ENCODE measurements at regions not wholly inside any gene's neighbourhood (a gene's known extent, or its start where the extent isn't known, plus 50 kb on each side); places are given as distances from the start of the nearest gene placed in this dataset.

DNA sequence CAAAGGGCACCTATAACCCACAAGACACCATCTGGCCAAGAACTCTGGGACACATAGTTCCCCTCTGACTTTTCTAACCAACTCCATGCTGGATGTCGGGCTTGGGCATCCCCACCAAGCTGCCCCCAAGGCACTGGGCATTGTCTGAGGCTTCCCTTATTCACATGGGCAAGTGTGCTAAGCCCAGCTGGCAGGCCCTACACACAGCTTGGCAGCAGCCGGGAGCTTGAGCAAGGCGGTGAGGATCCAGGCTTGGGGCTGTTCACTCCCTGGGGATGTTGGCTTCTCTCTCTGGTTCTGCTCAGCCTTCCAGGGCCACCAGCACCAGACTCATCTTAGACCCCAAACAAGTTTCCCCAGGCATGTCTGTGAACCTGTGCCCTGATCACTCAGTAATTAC, 138.3 kb upstream of the KAZN start:
- POLR2A ChIA-PET: no interaction called here
- Mint-ChIP-seq H3K27ac (no peak overlapping the region), H3K27me3 (peaks cover 0 to 21% (median 18%) of the 10 kb centered on the region in 5 donors), H3K36me3 (no peaks in the 10 kb centered on the region), H3K4me3 (no peak overlapping the region), H3K4me1 (no peaks in the 10 kb centered on the region), H3K9me3 (peaks cover 0 to 4% (median 0%) of the 10 kb centered on the region in 11 donors)
- Histone ChIP-seq H3K4me1 (ENCODE audit: control insufficient read depth in 2 of 2, insufficient read depth in 2 of 2, low read length in 2 of 2) (no peaks in the 10 kb centered on the region), H3K36me3 (ENCODE audit: control insufficient read depth in 2 of 3, insufficient read depth in 3 of 3, low read length in 3 of 3) (no peaks in the 10 kb centered on the region), H3K27ac (ENCODE audit: low read depth, low read length) (no peak overlapping the region), H3K27me3 (ENCODE audit: control insufficient read depth in 2 of 2, insufficient read depth in 2 of 2, low read length in 2 of 2) (no peaks in the 10 kb centered on the region), H3K9me3 (ENCODE audit: control insufficient read depth in 2 of 3, low read length in 3 of 3) (no peaks in the 10 kb centered on the region), H3K4me3 (ENCODE audit: low read length) (no peak overlapping the region)
- intact Hi-C loops (cut with micrococcal nuclease): no loop called here
- no peak for DNase-seq
- CTCF ChIA-PET: no interaction called here
- no peak for ATAC-seq

DNA sequence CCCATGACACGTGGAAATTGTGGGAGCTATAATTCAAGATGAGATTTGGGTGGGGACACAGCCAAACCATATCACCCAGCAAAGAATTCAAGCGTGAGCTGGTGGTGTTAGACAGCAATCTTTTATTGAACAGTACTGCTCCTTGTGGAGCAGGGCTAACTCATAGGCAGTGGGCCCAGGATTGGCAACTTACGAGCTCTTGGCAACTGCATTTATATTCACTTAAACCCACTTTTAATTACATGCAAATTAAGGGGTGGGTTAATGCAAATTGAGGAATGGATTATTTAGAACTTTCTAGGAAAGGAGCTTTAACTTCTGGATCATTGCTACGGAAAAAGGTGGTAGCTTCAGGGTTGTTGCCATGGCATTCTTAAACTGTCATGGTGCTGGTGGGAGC, 135.6 kb upstream of the KAZN start:
- Mint-ChIP-seq H3K36me3 (no peaks in the 10 kb centered on the region), H3K4me1 (no peaks in the 10 kb centered on the region), H3K27ac (no peak overlapping the region), H3K27me3 (peaks cover 0 to 21% (median 18%) of the 10 kb centered on the region in 5 donors), H3K9me3 (peaks cover 0 to 4% (median 0%) of the 10 kb centered on the region in 11 donors), H3K4me3 (no peak overlapping the region)
- intact Hi-C loops (cut with micrococcal nuclease): no loop called here
- Histone ChIP-seq H3K4me1 (ENCODE audit: control insufficient read depth in 2 of 2, insufficient read depth in 2 of 2, low read length in 2 of 2) (no peaks in the 10 kb centered on the region), H3K4me3 (ENCODE audit: low read length) (no peak overlapping the region), H3K27me3 (ENCODE audit: control insufficient read depth in 2 of 2, insufficient read depth in 2 of 2, low read length in 2 of 2) (no peaks in the 10 kb centered on the region), H3K9me3 (ENCODE audit: control insufficient read depth in 2 of 3, low read length in 3 of 3) (no peaks in the 10 kb centered on the region), H3K27ac (ENCODE audit: low read depth, low read length) (no peak overlapping the region), H3K36me3 (ENCODE audit: control insufficient read depth in 2 of 3, insufficient read depth in 3 of 3, low read length in 3 of 3) (no peaks in the 10 kb centered on the region)
- no peak for DNase-seq
- ChIA-PET CTCF (no interaction called here), POLR2A (no interaction called here)
- ATAC-seq: no peak

GRCh38 chr1:14466006-14466405, 132.5 kb upstream of the KAZN start:
- Mint-ChIP-seq H3K9me3 (peaks cover 0 to 7% (median 0%) of the 10 kb centered on the region in 11 donors), H3K36me3 (no peaks in the 10 kb centered on the region), H3K27me3 (peaks cover 0 to 21% (median 17%) of the 10 kb centered on the region in 5 donors), H3K4me1 (no peaks in the 10 kb centered on the region), H3K27ac (peak overlapping the region in 1 of 9 donors; percentile 54), H3K4me3 (no peak overlapping the region)
- Histone ChIP-seq H3K4me3 (ENCODE audit: low read length) (no peak overlapping the region), H3K9me3 (ENCODE audit: control insufficient read depth in 2 of 3, low read length in 3 of 3) (no peaks in the 10 kb centered on the region), H3K27ac (ENCODE audit: low read depth, low read length) (no peak overlapping the region), H3K27me3 (ENCODE audit: control insufficient read depth in 2 of 2, insufficient read depth in 2 of 2, low read length in 2 of 2) (no peaks in the 10 kb centered on the region), H3K4me1 (ENCODE audit: control insufficient read depth in 2 of 2, insufficient read depth in 2 of 2, low read length in 2 of 2) (no peaks in the 10 kb centered on the region), H3K36me3 (ENCODE audit: control insufficient read depth in 2 of 3, insufficient read depth in 3 of 3, low read length in 3 of 3) (no peaks in the 10 kb centered on the region)
- DNase-seq: no peak
- CTCF ChIA-PET: no interaction called here
- ATAC-seq: no peak
- POLR2A ChIA-PET: no interaction called here
- intact Hi-C loops (cut with micrococcal nuclease): no loop called here

- Histone ChIP-seq H3K36me3 (ENCODE audit: control insufficient read depth in 2 of 3, insufficient read depth in 3 of 3, low read length in 3 of 3) (no peaks in the 10 kb centered on the region), H3K9me3 (ENCODE audit: control insufficient read depth in 2 of 3, low read length in 3 of 3) (no peaks in the 10 kb centered on the region), H3K27ac (ENCODE audit: low read depth, low read length) (no peak overlapping the region), H3K4me3 (ENCODE audit: low read length) (no peak overlapping the region), H3K4me1 (ENCODE audit: control insufficient read depth in 2 of 2, insufficient read depth in 2 of 2, low read length in 2 of 2) (no peaks in the 10 kb centered on the region), H3K27me3 (ENCODE audit: control insufficient read depth in 2 of 2, insufficient read depth in 2 of 2, low read length in 2 of 2) (no peaks in the 10 kb centered on the region)
- Mint-ChIP-seq H3K36me3 (no peaks in the 10 kb centered on the region), H3K4me1 (no peaks in the 10 kb centered on the region), H3K27me3 (peaks cover 0 to 18% (median 16%) of the 10 kb centered on the region in 5 donors), H3K27ac (no peak overlapping the region), H3K9me3 (peaks cover 0 to 7% (median 0%) of the 10 kb centered on the region in 11 donors), H3K4me3 (no peak overlapping the region)
- POLR2A ChIA-PET: no interaction called here
- ATAC-seq: no peak
- intact Hi-C loops (cut with micrococcal nuclease): no loop called here
- CTCF ChIA-PET: no interaction called here
- no peak for DNase-seq
These were observed 131.4 kb upstream of the KAZN start for GRCh38 chr1:14467112-14467511.

DNA sequence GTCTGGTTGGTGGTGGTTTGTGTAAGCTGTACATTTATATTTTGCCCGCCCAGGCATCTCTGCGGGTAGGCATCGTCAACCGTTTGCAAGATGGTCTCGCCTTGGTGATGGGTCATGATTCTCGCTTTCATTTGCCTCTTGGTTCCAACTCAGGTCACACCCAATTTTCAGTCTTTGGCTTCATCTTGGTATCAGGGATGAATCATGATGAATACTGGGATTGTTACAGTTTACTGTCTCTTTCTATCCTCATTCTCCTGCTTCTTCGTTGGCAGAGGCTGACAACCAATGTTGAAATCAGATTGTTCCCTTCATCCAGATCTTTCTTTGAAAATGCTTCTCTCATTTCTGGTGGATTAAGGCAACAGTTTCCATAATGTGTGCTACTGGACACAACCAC, 129.7 kb upstream of the KAZN start:
- no peaks in the 10 kb centered on the region for H3K4me1 Mint-ChIP-seq
- no peak for ATAC-seq
- intact Hi-C loops (cut with micrococcal nuclease): no loop called here
- CTCF ChIA-PET: no interaction called here
- peaks cover 0 to 9% (median 0%) of the 10 kb centered on the region in 11 donors for H3K9me3 Mint-ChIP-seq
- Histone ChIP-seq H3K27me3 (ENCODE audit: control insufficient read depth in 2 of 2, insufficient read depth in 2 of 2, low read length in 2 of 2) (no peaks in the 10 kb centered on the region), H3K4me3 (ENCODE audit: low read length) (no peak overlapping the region), H3K4me1 (ENCODE audit: control insufficient read depth in 2 of 2, insufficient read depth in 2 of 2, low read length in 2 of 2) (no peaks in the 10 kb centered on the region), H3K27ac (ENCODE audit: low read depth, low read length) (no peak overlapping the region), H3K36me3 (ENCODE audit: control insufficient read depth in 2 of 3, insufficient read depth in 3 of 3, low read length in 3 of 3) (no peaks in the 10 kb centered on the region), H3K9me3 (ENCODE audit: control insufficient read depth in 2 of 3, low read length in 3 of 3) (no peaks in the 10 kb centered on the region)
- H3K27ac Mint-ChIP-seq: no peak overlapping the region
- no peaks in the 10 kb centered on the region for H3K36me3 Mint-ChIP-seq
- POLR2A ChIA-PET: no interaction called here
- H3K27me3 Mint-ChIP-seq: peaks cover 0 to 11% (median 7%) of the 10 kb centered on the region in 5 donors
- DNase-seq: no peak
- H3K4me3 Mint-ChIP-seq: no peak overlapping the region

DNA sequence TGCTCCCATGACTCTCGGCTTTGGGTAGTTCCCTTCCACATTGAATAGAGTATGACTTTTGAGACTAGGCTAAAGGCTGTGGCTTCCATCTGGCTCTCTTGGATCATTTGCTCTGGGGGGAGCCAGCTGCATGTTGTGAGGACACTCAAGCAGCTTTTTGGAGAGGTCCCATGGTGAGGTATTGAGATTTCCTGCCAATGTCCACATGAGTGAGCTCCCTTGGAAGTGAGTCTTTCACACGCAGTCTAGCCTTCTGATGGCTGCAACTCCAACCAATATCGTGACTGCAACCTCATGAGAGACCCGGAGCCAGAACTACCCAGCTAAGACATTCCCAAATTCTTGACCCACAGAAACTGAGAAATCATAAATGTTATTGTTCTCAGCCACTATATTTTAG, 127.7 kb upstream of the KAZN start:
- ATAC-seq (no peak), DNase-seq (no peak)
- intact Hi-C loops (cut with micrococcal nuclease): no loop called here
- Histone ChIP-seq H3K9me3 (ENCODE audit: control insufficient read depth in 2 of 3, low read length in 3 of 3) (no peaks in the 10 kb centered on the region), H3K27ac (ENCODE audit: low read depth, low read length) (no peak overlapping the region), H3K36me3 (ENCODE audit: control insufficient read depth in 2 of 3, insufficient read depth in 3 of 3, low read length in 3 of 3) (no peaks in the 10 kb centered on the region), H3K4me1 (ENCODE audit: control insufficient read depth in 2 of 2, insufficient read depth in 2 of 2, low read length in 2 of 2) (no peaks in the 10 kb centered on the region), H3K27me3 (ENCODE audit: control insufficient read depth in 2 of 2, insufficient read depth in 2 of 2, low read length in 2 of 2) (no peaks in the 10 kb centered on the region), H3K4me3 (ENCODE audit: low read length) (no peak overlapping the region)
- ChIA-PET CTCF (no interaction called here), POLR2A (no interaction called here)
- Mint-ChIP-seq H3K4me3 (no peak overlapping the region), H3K27ac (no peak overlapping the region), H3K9me3 (peaks cover 0 to 15% (median 0%) of the 10 kb centered on the region in 11 donors), H3K4me1 (no peaks in the 10 kb centered on the region), H3K27me3 (peaks cover 0 to 10% (median 5%) of the 10 kb centered on the region in 5 donors), H3K36me3 (no peaks in the 10 kb centered on the region)

- peaks cover 0 to 10% (median 5%) of the 10 kb centered on the region in 5 donors for H3K27me3 Mint-ChIP-seq
- H3K4me3 Mint-ChIP-seq: no peak overlapping the region
- no peaks in the 10 kb centered on the region for H3K27me3 ChIP-seq (ENCODE audit: control insufficient read depth in 2 of 2, insufficient read depth in 2 of 2, low read length in 2 of 2)
- no peaks in the 10 kb centered on the region for H3K36me3 ChIP-seq (ENCODE audit: control insufficient read depth in 2 of 3, insufficient read depth in 3 of 3, low read length in 3 of 3)
- H3K4me1 ChIP-seq (ENCODE audit: control insufficient read depth in 2 of 2, insufficient read depth in 2 of 2, low read length in 2 of 2): no peaks in the 10 kb centered on the region
- no peak for DNase-seq
- H3K27ac Mint-ChIP-seq: no peak overlapping the region
- H3K9me3 ChIP-seq (ENCODE audit: control insufficient read depth in 2 of 3, low read length in 3 of 3): no peaks in the 10 kb centered on the region
- CTCF ChIA-PET: no interaction called here
- H3K4me3 ChIP-seq (ENCODE audit: low read length): no peak overlapping the region
- no peaks in the 10 kb centered on the region for H3K4me1 Mint-ChIP-seq
- H3K27ac ChIP-seq (ENCODE audit: low read depth, low read length): no peak overlapping the region
- POLR2A ChIA-PET: interaction anchor here (0.5 kb wide), 1 partner anchor 446 kb away, joined by 3 read pairs; no protein-coding TSS in a partner anchor
- H3K36me3 Mint-ChIP-seq: no peaks in the 10 kb centered on the region
- peaks cover 0 to 11% (median 0%) of the 10 kb centered on the region in 11 donors for H3K9me3 Mint-ChIP-seq
- no peak for ATAC-seq
- intact Hi-C loops (cut with micrococcal nuclease): no loop called here
These were observed 123.6 kb upstream of the KAZN start for GRCh38 chr1:14474856-14475255.

Measured in naive thymus-derived CD4-positive, alpha-beta T cell (primary cell).